Putamen (tissue), 1 donor: ENCODE measurements at regions not wholly inside any gene's neighbourhood (a gene's known extent, or its start where the extent isn't known, plus 50 kb on each side); places are given as distances from the start of the nearest gene placed in this dataset.

Experiments
- DNase-seq: peaks from one replicate; pipeline ENCODE4 v3.0.0-alpha.2; 2016; ENCODE audit warnings: low spot score

GRCh38 chr13:55245005-55245644 is 1895.6 kb upstream of the PRR20A start:
- DNase-seq, result no peak

GRCh38 chr13:55255236-55255635 is 1885.5 kb upstream of the PRR20A start:
- no peak for DNase-seq

GRCh38 chr13:55263045-55263444 is 1877.7 kb upstream of the PRR20A start:
- no peak for DNase-seq

GRCh38 chr13:55266644-55267043 is 1874.1 kb upstream of the PRR20A start:
- no peak for DNase-seq

GRCh38 chr13:55298201-55298600 is 1842.5 kb upstream of the PRR20A start:
- DNase-seq, result no peak

- DNase-seq, result no peak
These were observed 1838.2 kb upstream of the PRR20A start for GRCh38 chr13:55302568-55302967.

GRCh38 chr13:55307909-55308308 is 1832.8 kb upstream of the PRR20A start:
- DNase-seq, result no peak

GRCh38 chr13:55341891-55342290 is 1798.8 kb upstream of the PRR20A start:
- DNase-seq, result no peak

- DNase-seq, result no peak
These were observed 1795.5 kb upstream of the PRR20A start for GRCh38 chr13:55345224-55345623.

GRCh38 chr13:55347528-55347927 is 1793.2 kb upstream of the PRR20A start:
- no peak for DNase-seq

GRCh38 chr13:55359067-55359466 is 1781.7 kb upstream of the PRR20A start:
- no peak for DNase-seq

GRCh38 chr13:55361141-55361540 is 1779.6 kb upstream of the PRR20A start:
- no peak for DNase-seq

- no peak for DNase-seq
These were observed 1774.0 kb upstream of the PRR20A start for GRCh38 chr13:55366676-55367075.

- DNase-seq, result no peak
These were observed 1746.2 kb upstream of the PRR20A start for GRCh38 chr13:55394470-55394869.

GRCh38 chr13:55402870-55403269 is 1737.8 kb upstream of the PRR20A start:
- no peak for DNase-seq

GRCh38 chr13:55403887-55404487 is 1736.7 kb upstream of the PRR20A start:
- DNase-seq, result no peak

- no peak for DNase-seq
These were observed 1730.1 kb upstream of the PRR20A start for GRCh38 chr13:55410398-55411330.

- no peak for DNase-seq
These were observed 1722.6 kb upstream of the PRR20A start for GRCh38 chr13:55418095-55418494.

- DNase-seq, result no peak
These were observed 1707.9 kb upstream of the PRR20A start for GRCh38 chr13:55432814-55433213.

- DNase-seq, result no peak
These were observed 1703.6 kb upstream of the PRR20A start for GRCh38 chr13:55437162-55437561.

- no peak for DNase-seq
These were observed 1701.3 kb upstream of the PRR20A start for GRCh38 chr13:55439450-55439849.

GRCh38 chr13:55440465-55441085 is 1700.1 kb upstream of the PRR20A start:
- DNase-seq, result no peak

GRCh38 chr13:55464222-55464621 is 1676.5 kb upstream of the PRR20A start:
- no peak for DNase-seq
